ENCODE measurements at regions not wholly inside any gene's neighbourhood (a gene's known extent, or its start where the extent isn't known, plus 50 kb on each side); places are given as distances from the start of the nearest gene placed in this dataset.

DNA sequence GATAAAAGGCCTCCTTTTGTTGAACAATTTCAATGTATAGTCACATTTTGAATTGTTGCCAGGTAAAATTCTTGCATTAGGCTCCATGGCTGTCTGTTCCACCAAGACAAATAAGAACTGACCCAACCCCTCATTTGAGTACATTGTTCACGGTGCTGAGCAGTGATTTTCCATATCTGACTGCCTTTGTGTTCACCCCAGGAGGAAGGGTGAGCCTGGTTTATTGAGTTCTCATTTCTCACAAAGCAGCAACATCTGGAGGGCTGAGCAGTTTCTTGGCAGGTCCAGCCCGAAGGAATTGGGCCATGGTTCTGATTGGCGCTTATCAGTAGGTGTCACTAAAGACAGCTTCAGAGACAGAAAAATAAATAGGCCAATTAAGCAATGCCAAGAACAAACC is 149.1 kb downstream of the BMP4 start:
- Histone ChIP-seq H3K4me3 (ENCODE audit: extremely low read depth in 1 of 4, insufficient read depth in 2 of 4, low read depth in 3 of 4, low read length in 4 of 4) (no peak overlapping the region), H3K14ac (ENCODE audit: insufficient read length) (no peak overlapping the region), H3K56ac (replicated peaks; ENCODE audit: insufficient read length, low read depth, low read length) (no peak overlapping the region), H4K5ac (ENCODE audit: insufficient read length, low read depth, low read length) (no peak overlapping the region), H3K4ac (replicated peaks; ENCODE audit: insufficient read length, low read depth, low read length) (no peak overlapping the region), H3K36me3 (ENCODE audit: control insufficient read depth in 2 of 4, insufficient read depth in 4 of 4, low read length in 3 of 4) (no peaks in the 10 kb centered on the region), H2AK5ac (ENCODE audit: low read depth, low read length) (no peak overlapping the region), H4K8ac (ENCODE audit: extremely low read depth, insufficient read depth, low read length) (no peak overlapping the region), H3K23ac (ENCODE audit: insufficient read length) (no peak overlapping the region), H3K4me2 (ENCODE audit: insufficient read depth in 1 of 2, low read depth in 2 of 2, low read length in 2 of 2) (no peak overlapping the region), H3K9ac (replicated peaks in 1 of 4; ENCODE audit: extremely low read depth in 1 of 4, low read depth in 3 of 4, low read length in 3 of 4) (no peak overlapping the region), H2BK20ac (ENCODE audit: low read length) (no peak overlapping the region), H3K79me2 (ENCODE audit: control insufficient read depth in 1 of 2, insufficient read depth in 2 of 2, low read length in 2 of 2) (no peaks in the 10 kb centered on the region), H2BK120ac (replicated peaks; ENCODE audit: low read depth, low read length) (no peak overlapping the region), H3K79me1 (ENCODE audit: low read depth, low read length) (no peaks in the 10 kb centered on the region), H3K4me1 (replicated peaks in 1 of 4; ENCODE audit: control insufficient read depth in 3 of 4, insufficient read depth in 4 of 4, low read length in 3 of 4) (no peaks in the 10 kb centered on the region), H2BK5ac (ENCODE audit: low read depth, low read length) (no peak overlapping the region), H2AFZ (ENCODE audit: low read length) (no peak overlapping the region), H2BK12ac (ENCODE audit: low read depth, low read length) (no peak overlapping the region), H3K18ac (ENCODE audit: extremely low read depth, low read length) (no peak overlapping the region), H2BK15ac (ENCODE audit: low read length) (no peak overlapping the region), H3K27ac (ENCODE audit: low read depth, low read length) (no peak overlapping the region), H3K23me2 (ENCODE audit: low read depth, low read length) (no peaks in the 10 kb centered on the region), H3K27me3 (replicated peaks in 1 of 4; ENCODE audit: control insufficient read depth in 3 of 4, extremely low read depth in 1 of 4, insufficient read depth in 3 of 4, low read length in 3 of 4) (no peaks in the 10 kb centered on the region), H4K20me1 (replicated peaks in 1 of 2; ENCODE audit: control insufficient read depth in 1 of 2, insufficient read depth in 2 of 2, low read length in 2 of 2) (no peaks in the 10 kb centered on the region), H3K9me3 (ENCODE audit: insufficient read depth in 2 of 2, low read depth in 1 of 2, low read length in 1 of 2) (no peaks in the 10 kb centered on the region), H4K91ac (replicated peaks; ENCODE audit: insufficient read length, low read length) (no peak overlapping the region)
- 94% methylated on average over 3 of the region's 3 CpGs; no CpG with 5 or more reads in 1 of the 2 experiments for WGBS, 2 experiments (ENCODE audit: extremely low coverage in 1 of 2, insufficient coverage in 1 of 2, insufficient read length in 1 of 2, insufficient replicate concordance in 2 of 2, low coverage in 1 of 2, low lambda C conversion rate in 2 of 2, missing lambda C conversion rate in 1 of 2)
- CTCF ChIA-PET (ENCODE audit: partially characterized antibody), result interaction anchor here (0.5 to 2.3 kb wide), 4 partner anchors 8 to 368 kb away, joined by 3 to 6 read pairs (median 3); no protein-coding TSS in a partner anchor
- DNase-seq (ENCODE audit: low read depth in 1 of 2, low spot score in 2 of 2), result no peak
- no peak for FAIRE-seq
- POLR2A ChIA-PET (ENCODE audit: partially characterized antibody), result no interaction called here
- TF ChIP-seq, protein P1, sequence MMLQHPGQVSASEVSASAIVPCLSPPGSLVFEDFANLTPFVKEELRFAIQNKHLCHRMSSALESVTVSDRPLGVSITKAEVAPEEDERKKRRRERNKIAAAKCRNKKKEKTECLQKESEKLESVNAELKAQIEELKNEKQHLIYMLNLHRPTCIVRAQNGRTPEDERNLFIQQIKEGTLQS (IDR thresholded peaks at IDR 0.05; ENCODE audit: insufficient read depth, low read depth, low read length), result no peak
- TF ChIP-seq MAFK (IDR thresholded peaks at IDR 0.05; ENCODE audit: low read depth, low read length), result no peak
- TF ChIP-seq RBBP5 (IDR thresholded peaks at IDR 0.05; ENCODE audit: borderline replicate concordance, low read depth, low read length), result no peak
- no peak for TF ChIP-seq CTBP2 (IDR thresholded peaks at IDR 0.05; ENCODE audit: borderline replicate concordance, insufficient read depth, insufficient read length, low read length)
- TF ChIP-seq CHD1 (IDR thresholded peaks at IDR 0.05; ENCODE audit: low read depth, low read length), result no peak
- TF ChIP-seq SIRT6 (IDR thresholded peaks at IDR 0.05; ENCODE audit: low read length), result no peak
- TF ChIP-seq TAF1 (IDR thresholded peaks at IDR 0.05; ENCODE audit: low read depth, low read length), result no peak
- no peak for TF ChIP-seq JUND (IDR thresholded peaks at IDR 0.05; ENCODE audit: low read length)
- no peak for TF ChIP-seq CBX8 (IDR thresholded peaks at IDR 0.05; ENCODE audit: borderline replicate concordance, low read depth, low read length)
- TF ChIP-seq, protein P2, sequence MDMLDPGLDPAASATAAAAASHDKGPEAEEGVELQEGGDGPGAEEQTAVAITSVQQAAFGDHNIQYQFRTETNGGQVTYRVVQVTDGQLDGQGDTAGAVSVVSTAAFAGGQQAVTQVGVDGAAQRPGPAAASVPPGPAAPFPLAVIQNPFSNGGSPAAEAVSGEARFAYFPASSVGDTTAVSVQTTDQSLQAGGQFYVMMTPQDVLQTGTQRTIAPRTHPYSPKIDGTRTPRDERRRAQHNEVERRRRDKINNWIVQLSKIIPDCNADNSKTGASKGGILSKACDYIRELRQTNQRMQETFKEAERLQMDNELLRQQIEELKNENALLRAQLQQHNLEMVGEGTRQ (IDR thresholded peaks at IDR 0.05; ENCODE audit: low read length), result no peak
- TF ChIP-seq NRF1 (IDR thresholded peaks at IDR 0.05; ENCODE audit: low read depth, low read length), result no peak
- TF ChIP-seq BCL11A (IDR thresholded peaks at IDR 0.05; ENCODE audit: low read depth in 2 of 2, low read length in 2 of 2), result no peak
- no peak for TF ChIP-seq TEAD4 (IDR thresholded peaks at IDR 0.05; ENCODE audit: low read depth, low read length)
- no peak for TF ChIP-seq RXRA (IDR thresholded peaks at IDR 0.05; ENCODE audit: insufficient read depth, low read depth, low read length)

Measured in H1 (cell line).